Endometrial microvascular endothelial cells (primary cell): ENCODE measurements at regions not wholly inside any gene's neighbourhood (a gene's known extent, or its start where the extent isn't known, plus 50 kb on each side); places are given as distances from the start of the nearest gene placed in this dataset.

ENCODE experiments used
- in situ Hi-C: cut with HindIII; loops from 2 replicates; pipeline ENCODE4 v1.10.0; 2017; ENCODE audit warnings: low sequenced_read_pairs, low pct_unique_long_range_greater_than_20kb; ENCODE audit errors: inconsistent ontology term

DNA sequence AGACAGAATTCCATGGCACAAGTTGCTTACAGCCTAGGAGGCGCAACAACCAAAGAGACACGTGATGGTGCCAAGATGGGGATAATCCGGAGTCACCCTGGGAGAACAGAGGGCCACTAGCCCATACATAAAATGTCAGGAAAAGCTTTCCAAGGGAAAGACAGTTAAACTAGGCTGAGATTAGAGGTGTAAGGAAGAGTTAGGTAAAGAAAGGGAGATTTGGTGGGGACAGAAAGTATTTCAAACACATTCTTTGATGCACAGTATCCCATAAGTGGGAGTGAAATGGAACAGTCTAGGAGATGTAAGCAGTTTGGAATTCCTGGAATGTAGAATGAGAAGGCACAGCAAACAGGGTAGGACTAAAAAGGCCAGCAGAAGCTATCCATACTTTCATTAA lies 860.9 kb upstream of the LCORL start:
- in situ Hi-C loops, result no loop called here

DNA sequence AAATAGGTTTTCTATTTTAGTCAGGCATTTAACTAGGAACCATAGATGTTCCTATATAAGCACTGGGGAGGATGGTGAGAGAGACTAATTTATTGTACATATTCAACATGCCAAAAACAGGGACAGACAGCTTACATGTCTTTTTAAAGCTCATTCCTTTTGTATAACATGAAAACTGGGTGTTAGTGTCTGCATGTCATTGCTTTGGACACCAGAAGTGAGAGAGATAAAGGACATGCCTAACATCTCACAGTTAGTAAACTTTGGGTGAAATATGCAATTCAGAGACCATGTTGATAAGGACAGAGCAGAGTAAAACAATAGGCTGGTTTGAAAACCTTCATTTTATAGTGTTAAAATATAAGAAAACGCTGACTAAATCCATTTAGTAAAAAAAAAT lies 860.0 kb upstream of the LCORL start:
- in situ Hi-C loops, result no loop called here

- in situ Hi-C loops, result no loop called here
Observed at GRCh38 chr4:18880871-18881270, 859.3 kb upstream of the LCORL start.

DNA sequence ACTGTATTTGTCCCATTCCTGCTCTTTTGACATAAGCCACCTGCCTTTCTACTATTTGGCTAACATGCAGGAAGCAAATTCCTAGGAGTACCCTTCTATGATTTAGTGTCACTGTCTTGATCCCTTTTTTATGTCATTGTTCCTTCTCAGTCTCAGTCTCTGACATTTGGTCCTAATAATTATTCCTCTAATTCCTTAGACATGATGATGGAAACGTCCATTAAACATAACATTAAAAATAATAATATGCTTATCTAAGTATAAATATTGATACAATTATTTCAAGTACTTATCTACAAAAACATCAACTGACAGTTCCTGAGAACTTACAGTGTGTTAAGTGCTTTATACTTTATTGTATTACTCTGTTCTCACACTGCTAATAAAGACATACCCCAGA lies 857.0 kb upstream of the LCORL start:
- in situ Hi-C loops, result no loop called here

DNA sequence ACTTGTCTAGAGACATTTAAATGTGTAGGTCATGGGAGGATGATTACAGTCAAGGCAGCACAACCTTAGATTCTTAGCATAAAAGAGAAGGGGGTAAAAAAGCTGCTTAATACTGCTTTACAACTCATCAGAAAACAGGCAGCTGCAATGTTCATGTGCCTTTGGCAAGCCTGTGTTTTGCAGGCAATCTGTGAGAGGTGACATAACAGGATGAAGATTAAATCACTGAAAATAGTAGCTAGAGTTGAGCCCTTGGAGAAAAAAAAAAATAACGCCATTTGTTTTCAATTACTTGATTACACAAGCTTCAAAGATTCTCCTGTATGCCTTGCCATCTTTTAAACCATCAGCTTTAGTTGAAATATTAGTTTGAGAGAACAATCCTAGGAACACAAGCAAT lies 847.6 kb upstream of the LCORL start:
- in situ Hi-C loops, result no loop called here

DNA sequence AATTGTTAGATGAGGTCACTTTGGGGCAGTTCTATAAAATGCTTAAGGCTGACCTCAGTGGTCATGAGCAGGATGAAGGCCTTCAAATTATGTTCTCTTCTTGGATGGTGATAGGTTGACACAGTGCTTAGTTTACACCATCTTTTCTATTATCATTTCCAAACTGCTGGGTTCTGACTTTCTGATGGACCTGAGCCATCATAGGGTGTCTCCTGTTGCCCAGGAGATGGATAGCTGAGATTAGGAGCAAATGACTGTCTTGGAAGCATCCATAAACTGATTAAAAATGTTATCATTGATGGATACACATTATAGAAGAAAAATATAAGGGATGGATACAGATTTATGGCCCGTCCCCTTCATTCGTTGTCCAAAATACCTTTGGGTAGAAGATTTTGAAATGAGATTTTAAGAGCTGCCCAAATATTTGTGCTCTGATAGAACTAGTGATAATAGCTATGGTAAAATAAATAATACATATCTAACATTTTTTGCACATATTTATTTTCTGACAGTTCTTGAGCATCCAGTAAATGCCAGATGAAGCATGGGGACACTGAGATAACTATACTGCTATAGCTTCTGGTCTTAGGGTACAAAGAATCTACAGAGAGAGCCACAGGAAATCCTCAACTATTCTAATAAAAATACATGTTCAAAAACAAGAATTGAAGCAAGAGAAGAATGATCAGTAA lies 839.4 kb upstream of the LCORL start:
- in situ Hi-C loops, result no loop called here

- in situ Hi-C loops, result no loop called here
Observed at GRCh38 chr4:18859468-18859867, 837.9 kb upstream of the LCORL start.

- in situ Hi-C loops, result no loop called here
Observed at GRCh38 chr4:18858229-18858922, 836.8 kb upstream of the LCORL start.

GRCh38 chr4:18850867-18851266 lies 829.3 kb upstream of the LCORL start:
- in situ Hi-C loops, result no loop called here

- in situ Hi-C loops, result no loop called here
Observed at GRCh38 chr4:18847249-18847890, 825.8 kb upstream of the LCORL start.

DNA sequence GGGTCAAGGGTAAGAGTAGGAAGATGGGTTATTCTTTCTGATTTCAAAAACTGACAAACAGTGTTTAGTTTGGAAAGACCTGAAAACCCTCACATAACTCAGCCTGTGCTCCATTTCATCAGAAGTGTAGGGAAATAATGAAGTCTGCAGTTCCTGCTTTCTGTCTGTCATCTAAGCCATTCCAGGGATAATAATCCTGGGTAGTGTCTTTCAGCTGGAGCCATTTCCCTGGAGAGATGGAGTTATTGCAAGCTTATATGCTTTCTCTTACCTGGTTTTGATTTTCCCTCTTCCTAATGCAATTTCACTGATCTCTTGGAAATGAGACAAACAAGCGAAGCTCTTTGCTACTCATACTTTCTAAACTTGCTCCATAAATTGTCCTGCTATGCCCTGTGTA lies 824.8 kb upstream of the LCORL start:
- in situ Hi-C loops, result no loop called here

GRCh38 chr4:18844726-18845125 lies 823.2 kb upstream of the LCORL start:
- in situ Hi-C loops, result no loop called here

DNA sequence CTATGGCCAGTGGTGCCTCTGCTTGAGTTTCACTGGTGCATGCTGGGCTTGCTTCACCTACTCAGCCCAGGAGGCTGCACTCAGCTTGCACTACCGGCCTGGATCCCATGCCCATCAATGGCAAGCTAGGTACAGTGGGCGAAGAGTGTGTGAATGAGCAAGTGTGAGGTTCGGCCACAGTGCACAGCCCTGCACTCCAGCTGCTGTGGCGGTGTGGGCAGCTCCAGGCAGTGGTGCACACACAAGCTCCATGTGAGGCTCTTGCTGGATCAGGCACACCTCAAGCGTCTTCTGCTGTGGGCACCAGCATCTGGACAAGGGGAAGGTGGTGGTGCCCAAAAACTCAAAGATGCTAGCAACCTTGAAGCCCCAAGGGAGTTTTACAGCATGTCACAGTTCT lies 820.9 kb upstream of the LCORL start:
- in situ Hi-C loops, result no loop called here

GRCh38 chr4:18840481-18840880 lies 818.9 kb upstream of the LCORL start:
- in situ Hi-C loops, result no loop called here

- in situ Hi-C loops, result no loop called here
Observed at GRCh38 chr4:18816228-18816895, 794.8 kb upstream of the LCORL start.

- in situ Hi-C loops, result no loop called here
Observed at GRCh38 chr4:18815779-18816173, 794.2 kb upstream of the LCORL start.

DNA sequence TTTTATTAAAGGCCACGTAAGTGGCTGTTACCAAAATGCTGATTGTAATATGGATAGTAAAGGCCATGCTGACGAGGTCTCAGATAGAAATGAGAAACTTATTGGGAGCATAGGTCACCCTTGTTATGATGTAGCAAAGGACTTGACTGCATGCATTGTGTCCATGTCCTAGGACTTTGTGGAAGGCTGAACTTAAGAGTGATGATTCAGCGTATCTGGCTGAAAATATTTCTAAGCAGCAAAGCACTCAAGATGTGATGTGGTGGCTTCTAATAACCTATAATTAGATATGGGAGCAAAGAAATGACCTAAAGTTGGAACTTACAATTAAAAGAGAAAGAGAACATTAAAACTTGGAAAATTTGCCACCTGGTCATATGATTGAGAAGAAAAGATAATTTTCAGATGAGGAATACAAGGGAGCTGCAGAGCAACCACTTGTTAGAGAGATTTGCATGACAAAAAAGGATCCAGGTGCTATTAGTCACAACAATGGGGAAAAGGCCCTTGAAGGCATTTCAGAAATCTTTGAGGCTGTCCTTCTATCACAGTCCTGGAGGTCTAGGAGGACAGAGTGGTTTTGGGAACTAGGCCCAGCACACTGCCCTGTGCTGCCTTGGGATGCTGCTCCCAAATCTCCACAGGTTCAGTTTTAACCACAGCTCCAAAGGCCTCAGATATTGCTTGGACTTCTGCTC lies 793.7 kb upstream of the LCORL start:
- in situ Hi-C loops, result no loop called here

- in situ Hi-C loops, result no loop called here
Observed at GRCh38 chr4:18813771-18814170, 792.2 kb upstream of the LCORL start.

- in situ Hi-C loops, result no loop called here
Observed at GRCh38 chr4:18813055-18813454, 791.5 kb upstream of the LCORL start.
